NB4 (cell line): ENCODE measurements at regions not wholly inside any gene's neighbourhood (a gene's known extent, or its start where the extent isn't known, plus 50 kb on each side); places are given as distances from the start of the nearest gene placed in this dataset.

Experiments used
- DNase-seq: peaks from one replicate; pipeline ENCODE4 v3.0.0; 2010; ENCODE audit warnings: low read depth
- H3K4me3 ChIP-seq: one replicate; pipeline ENCODE4 v1.5.1; 2011; ENCODE audit warnings: mild to moderate bottlenecking, low read depth, low read length, moderate library complexity
- MYC ChIP-seq: IDR thresholded peaks from 2 replicates; pipeline ENCODE4 v1.6.1; 2011; ENCODE audit warnings: low read depth, low read length
- POLR2A ChIP-seq: IDR thresholded peaks from 2 replicates; pipeline ENCODE4 v1.6.1; 2011; ENCODE audit warnings: mild to moderate bottlenecking; ENCODE audit not compliant: insufficient read length; ENCODE audit errors: extremely low read depth
- TF ChIP-seq, protein P1 (sequence below): IDR thresholded peaks from one replicate; pipeline ENCODE4 v1.5.1; 2012; ENCODE audit warnings: low read depth, low read length
- TF ChIP-seq, protein P2 (sequence below): IDR thresholded peaks from 2 replicates; pipeline ENCODE4 v1.6.1; 2011; ENCODE audit warnings: low read depth, low read length

DNA sequence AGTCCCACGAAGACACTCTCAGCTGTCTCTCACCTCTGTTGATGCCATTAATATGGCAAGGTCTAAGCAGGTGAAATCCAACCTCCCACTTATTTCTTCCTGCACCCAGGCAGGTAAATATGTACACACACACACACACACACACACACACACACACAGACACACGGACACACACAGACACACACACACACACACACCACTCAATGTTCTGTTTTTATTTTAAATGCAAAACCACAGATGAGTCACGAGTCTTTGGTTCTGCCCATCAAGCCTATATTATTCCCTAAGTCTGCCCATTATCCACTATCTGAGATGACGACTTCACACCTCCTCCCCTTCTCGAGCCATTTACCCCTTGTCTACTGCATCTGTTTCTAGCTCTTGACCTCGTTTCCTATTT lies 344.7 kb downstream of the CDH26 start:
- no peak for TF ChIP-seq POLR2A
- TF ChIP-seq, protein P1, sequence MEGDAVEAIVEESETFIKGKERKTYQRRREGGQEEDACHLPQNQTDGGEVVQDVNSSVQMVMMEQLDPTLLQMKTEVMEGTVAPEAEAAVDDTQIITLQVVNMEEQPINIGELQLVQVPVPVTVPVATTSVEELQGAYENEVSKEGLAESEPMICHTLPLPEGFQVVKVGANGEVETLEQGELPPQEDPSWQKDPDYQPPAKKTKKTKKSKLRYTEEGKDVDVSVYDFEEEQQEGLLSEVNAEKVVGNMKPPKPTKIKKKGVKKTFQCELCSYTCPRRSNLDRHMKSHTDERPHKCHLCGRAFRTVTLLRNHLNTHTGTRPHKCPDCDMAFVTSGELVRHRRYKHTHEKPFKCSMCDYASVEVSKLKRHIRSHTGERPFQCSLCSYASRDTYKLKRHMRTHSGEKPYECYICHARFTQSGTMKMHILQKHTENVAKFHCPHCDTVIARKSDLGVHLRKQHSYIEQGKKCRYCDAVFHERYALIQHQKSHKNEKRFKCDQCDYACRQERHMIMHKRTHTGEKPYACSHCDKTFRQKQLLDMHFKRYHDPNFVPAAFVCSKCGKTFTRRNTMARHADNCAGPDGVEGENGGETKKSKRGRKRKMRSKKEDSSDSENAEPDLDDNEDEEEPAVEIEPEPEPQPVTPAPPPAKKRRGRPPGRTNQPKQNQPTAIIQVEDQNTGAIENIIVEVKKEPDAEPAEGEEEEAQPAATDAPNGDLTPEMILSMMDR = no peak
- TF ChIP-seq, protein P2, sequence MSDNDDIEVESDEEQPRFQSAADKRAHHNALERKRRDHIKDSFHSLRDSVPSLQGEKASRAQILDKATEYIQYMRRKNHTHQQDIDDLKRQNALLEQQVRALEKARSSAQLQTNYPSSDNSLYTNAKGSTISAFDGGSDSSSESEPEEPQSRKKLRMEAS = no peak
- no peak for TF ChIP-seq MYC
- no peak overlapping the region for H3K4me3 ChIP-seq
- DNase-seq = no peak

DNA sequence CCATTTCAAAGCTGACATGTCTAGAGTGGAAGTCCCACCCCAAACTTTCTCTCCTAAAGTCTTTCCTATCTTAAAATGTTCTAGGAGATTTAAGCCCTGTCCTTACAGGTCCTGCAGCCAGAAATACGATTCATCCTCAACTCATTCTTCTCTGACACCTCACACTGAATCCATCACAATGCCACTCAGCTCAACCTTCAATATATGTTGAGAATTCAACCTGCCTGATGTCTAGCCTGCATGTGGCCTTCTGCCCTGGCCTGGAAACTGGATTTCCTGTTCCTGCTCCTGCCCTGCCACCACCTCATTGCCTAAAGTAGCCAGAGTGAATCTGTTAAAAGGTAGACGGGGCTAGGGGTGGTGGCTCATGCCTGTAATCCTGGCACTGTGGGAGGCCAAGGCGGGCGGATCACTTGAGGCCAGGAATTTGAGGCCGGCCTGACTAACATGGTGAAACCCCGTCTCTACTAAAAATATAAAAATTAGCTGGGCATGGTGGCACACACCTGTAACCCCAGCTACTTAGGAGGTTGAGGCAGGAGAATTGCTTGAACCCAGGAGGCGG lies 345.9 kb downstream of the CDH26 start:
- no peak overlapping the region for H3K4me3 ChIP-seq
- TF ChIP-seq MYC = no peak
- TF ChIP-seq, protein P1 = no peak
- TF ChIP-seq, protein P2 = no peak
- TF ChIP-seq POLR2A = no peak

DNA sequence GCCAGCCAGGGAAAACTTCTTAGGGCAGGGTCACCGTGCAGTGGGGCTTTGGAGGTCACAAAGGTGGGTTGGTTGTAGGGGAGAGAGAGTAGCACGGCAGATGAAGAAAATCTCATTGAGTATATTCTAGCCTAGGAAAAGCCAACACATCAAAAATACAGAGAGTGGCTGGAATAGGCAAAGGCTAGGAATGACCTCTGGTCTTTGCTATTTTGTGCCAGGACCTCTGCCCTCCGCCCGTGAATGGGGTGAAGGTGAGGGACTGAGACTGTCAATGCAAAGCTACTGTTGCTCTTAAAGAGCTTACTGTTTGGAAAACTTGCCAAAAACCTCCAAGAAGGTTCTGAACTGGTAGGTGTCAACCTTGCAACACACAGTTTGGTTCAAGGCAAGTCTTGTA lies 346.7 kb downstream of the CDH26 start:
- DNase-seq = no peak
- H3K4me3 ChIP-seq = no peak overlapping the region
- TF ChIP-seq, protein P2 = no peak
- TF ChIP-seq, protein P1 = no peak
- TF ChIP-seq POLR2A (no peak), MYC (no peak)

More for the DNA sequence above, 345.9 kb downstream of the CDH26 start:
- DNase-seq = no peak

DNA sequence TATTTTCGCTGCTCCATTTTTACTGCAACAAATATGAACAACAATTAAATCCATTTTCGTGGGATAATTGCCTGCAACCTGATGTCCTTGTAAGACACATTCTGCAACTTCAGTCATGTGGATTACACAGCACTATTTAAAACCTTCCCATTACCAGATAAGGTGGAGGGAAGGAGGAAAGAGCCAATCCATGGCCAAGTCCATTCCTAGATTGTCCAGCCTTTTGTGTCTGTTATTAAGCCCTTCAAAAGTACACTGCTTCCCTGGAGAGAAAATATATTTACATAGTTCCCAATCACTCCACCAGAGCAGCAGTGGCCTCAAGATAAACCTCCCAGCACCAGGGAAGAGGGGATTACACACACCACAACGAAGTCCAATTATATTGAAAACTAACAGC lies 347.9 kb downstream of the CDH26 start:
- DNase-seq = no peak
- no peak overlapping the region for H3K4me3 ChIP-seq
- no peak for TF ChIP-seq POLR2A
- TF ChIP-seq, protein P2 = no peak
- TF ChIP-seq MYC = no peak
- TF ChIP-seq, protein P1 = no peak

DNA sequence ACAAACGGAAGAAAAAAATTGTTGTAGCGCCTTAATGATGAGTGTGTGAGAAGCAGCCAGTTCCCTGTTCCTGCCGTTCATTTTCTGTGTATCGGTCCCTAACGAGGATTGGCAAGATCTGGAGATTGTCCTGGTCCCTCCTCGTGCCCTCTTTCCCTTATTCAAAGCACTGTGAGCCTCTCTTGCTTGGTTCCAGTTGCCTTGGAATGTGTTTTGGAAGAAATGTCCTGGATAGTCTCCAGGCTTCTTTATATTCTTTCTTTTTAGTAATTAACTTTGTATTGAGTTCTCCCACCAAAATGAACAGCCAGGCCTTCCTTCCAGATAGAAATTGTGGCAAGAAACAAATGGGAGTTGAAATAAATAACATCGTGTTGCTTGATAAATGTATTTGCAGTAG lies 348.3 kb downstream of the CDH26 start:
- no peak overlapping the region for H3K4me3 ChIP-seq
- TF ChIP-seq MYC (no peak), POLR2A (no peak)
- TF ChIP-seq, protein P1 = no peak
- TF ChIP-seq, protein P2 = no peak
- no peak for DNase-seq
